Epithelial cell of esophagus (primary cell): ENCODE measurements at regions not wholly inside any gene's neighbourhood (a gene's known extent, or its start where the extent isn't known, plus 50 kb on each side); places are given as distances from the start of the nearest gene placed in this dataset.
A peak's percentile ranks its signal among the peaks of the same experiment; 100 is the strongest.

ENCODE experiments used
- DNase-seq: peaks from one replicate; pipeline ENCODE4 v3.0.0; 2010; ENCODE audit warnings: low read depth
- H3K4me3 ChIP-seq: 2 replicates; pipeline ENCODE4 v1.5.1; 2011; ENCODE audit warnings: mild to moderate bottlenecking, low read length, control low read depth
- CTCF ChIP-seq: IDR thresholded peaks from 2 replicates; pipeline ENCODE4 v1.5.1; 2011; ENCODE audit warnings: low read depth, mild to moderate bottlenecking, low read length, control low read depth, inconsistent platforms; ENCODE audit not compliant: insufficient read depth; ENCODE audit errors: missing control alignments

DNA sequence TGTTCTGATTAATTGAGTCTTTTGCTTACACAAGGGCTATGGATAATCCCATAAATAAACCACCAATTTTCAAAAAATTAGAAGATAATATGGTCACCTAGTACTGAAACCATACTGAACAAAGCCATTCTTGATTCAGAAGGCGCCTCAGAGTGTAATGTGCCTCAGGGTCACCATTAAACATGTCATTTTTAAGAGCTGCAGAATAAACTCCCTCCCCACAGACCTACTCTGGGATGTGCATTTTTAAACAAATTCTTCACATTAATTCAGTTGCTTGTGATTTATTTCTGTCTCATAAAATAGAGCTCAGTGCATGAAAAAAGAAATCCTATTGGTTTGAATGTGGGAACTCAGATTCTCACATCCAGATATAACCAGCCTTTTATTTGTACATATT lies 202.1 kb upstream of the HEY2 start:
- H3K4me3 ChIP-seq = no peak overlapping the region
- no peak for DNase-seq
- TF ChIP-seq CTCF = no peak

GRCh38 chr6:125549202-125549884 lies 200.1 kb upstream of the HEY2 start:
- no peak overlapping the region for H3K4me3 ChIP-seq
- DNase-seq = no peak
- TF ChIP-seq CTCF = no peak

- TF ChIP-seq CTCF = no peak
- H3K4me3 ChIP-seq = no peak overlapping the region
- DNase-seq = no peak
Measured at GRCh38 chr6:125550892-125551291, 198.5 kb upstream of the HEY2 start.

GRCh38 chr6:125552819-125553218 lies 196.6 kb upstream of the HEY2 start:
- DNase-seq = no peak
- H3K4me3 ChIP-seq = no peak overlapping the region
- no peak for TF ChIP-seq CTCF

- no peak for DNase-seq
- no peak overlapping the region for H3K4me3 ChIP-seq
- TF ChIP-seq CTCF = no peak
Measured at GRCh38 chr6:125554456-125554855, 195.0 kb upstream of the HEY2 start.

- DNase-seq = no peak
- no peak for TF ChIP-seq CTCF
- no peak overlapping the region for H3K4me3 ChIP-seq
Measured at GRCh38 chr6:125558241-125558843, 191.1 kb upstream of the HEY2 start.

- H3K4me3 ChIP-seq = no peak overlapping the region
- no peak for TF ChIP-seq CTCF
- peak; percentile 56 for DNase-seq
Measured at GRCh38 chr6:125558907-125559306, 190.5 kb upstream of the HEY2 start.
